NCI-H2227 (cell line): ENCODE measurements at regions not wholly inside any gene's neighbourhood (a gene's known extent, or its start where the extent isn't known, plus 50 kb on each side); places are given as distances from the start of the nearest gene placed in this dataset.

Experiments
- DNase-seq: peaks from one replicate; lab custom pipeline; 2025; ENCODE audit not compliant: unreplicated experiment; lab: John Stamatoyannopoulos, UW

DNA sequence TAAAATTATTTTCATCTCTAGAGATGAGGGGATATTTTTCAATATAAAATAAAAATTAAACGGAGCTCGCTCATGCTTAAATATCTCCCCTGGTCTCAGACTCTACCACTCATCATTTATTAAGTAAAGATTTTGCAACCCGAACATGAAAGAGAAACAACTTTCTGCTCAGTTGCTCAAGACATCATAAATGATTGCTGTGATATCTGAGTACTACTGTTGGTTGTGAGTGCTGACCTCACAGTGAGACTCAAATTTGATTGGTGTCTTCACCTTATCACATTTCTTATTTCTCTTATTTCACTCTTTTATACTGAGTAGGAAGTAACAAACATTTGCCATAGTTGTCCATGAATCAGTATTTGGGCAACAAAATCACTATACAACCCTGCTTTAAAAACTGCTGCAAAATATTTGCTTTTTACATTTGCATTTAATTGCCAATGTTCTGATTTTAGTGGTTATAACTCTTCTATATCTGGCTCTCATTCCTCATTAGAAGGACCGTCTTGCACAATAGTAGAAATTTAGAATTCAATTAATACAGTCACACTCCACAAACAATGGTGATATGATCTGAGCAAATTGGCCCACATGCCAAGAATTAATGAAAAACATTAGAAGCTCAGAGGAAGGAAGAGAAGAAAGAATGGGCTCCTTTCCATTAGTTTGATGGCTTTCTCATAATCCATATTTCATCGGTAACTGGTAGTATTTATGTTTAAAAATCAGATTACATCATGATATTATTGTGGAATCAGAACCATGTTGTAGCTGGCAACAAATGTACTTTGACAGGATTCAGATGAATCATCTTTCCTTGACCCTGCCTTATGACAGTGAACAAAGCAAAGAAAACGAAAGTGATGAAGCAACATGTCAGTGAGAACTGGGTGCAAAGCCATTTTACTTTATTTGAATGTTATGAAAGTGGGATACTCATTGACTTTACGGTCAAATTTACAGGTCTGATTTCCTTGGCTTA is 973.6 kb upstream of the TENM4 start:
- no peak for DNase-seq

DNA sequence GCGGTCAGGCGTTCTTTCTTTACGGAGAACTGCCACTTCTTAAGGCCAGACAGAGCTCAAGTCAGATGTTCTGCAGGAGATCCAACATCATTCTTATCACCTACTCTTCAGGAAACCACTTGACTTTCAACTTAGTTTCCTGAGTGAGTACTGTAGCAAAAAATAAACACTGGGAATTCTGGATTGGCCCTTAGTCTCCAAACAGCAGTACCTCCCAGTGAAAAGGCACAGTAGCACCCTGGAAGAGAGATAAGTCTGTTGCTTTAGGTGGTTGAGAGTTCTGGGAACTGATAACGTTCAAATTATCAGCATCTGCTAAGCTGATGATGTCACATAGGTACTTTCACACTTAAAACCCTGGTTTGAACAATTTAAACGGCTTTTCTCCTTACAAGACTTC is 971.8 kb upstream of the TENM4 start:
- no peak for DNase-seq

DNA sequence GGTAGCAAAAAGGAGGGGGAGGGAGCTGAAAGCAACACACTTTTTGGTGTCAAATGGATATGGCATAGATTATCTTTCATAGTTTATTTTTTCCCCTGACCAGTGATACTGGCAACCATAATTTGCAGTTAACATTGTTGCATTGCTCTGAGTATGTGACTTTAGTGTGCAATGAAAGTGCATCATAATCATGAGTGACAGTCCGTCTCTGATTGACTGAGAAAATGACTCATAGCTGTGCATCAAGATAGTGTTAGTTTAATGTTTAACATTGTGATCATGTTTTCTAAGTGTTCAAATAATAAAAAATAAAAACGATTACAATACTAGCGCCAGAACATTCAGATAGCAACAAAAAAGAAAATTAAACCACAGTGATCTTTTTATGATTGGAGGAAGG is 952.4 kb upstream of the TENM4 start:
- no peak for DNase-seq

DNA sequence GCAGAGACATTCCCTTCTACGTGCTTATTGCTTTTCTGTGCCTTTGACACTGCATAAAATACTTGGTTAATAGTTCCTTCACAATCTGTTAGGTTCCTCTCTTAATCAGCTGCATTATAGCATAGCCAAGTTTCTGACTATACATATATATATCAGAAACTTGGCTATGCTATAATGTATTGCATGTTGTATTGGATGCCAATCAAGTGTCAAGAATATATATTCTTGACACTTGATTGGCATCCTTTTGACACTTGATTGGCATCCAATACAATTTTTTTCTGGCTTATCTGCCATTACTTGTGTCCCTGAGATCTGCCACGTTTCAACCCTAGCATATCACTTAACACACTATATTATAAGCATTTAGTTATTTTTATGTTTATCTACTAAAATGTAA is 949.7 kb upstream of the TENM4 start:
- no peak for DNase-seq

DNA sequence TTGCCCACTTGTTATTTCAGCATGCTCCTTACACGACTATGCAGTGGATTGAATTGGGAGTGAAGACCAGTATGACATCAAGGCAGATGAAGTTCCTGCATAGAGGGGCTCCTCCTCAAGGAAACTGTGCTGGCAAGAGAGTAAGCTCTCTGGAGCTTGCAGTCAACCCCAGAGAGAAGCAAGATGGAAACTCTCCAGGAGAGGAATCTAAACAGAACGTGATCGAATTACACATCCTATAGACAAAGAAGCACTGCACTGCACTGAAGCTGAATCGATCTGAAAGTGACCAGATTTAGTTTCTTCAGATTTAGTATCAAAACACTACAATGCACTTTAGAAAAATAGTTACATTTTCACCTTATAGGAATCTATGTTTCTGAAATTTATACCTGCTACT is 947.7 kb upstream of the TENM4 start:
- no peak for DNase-seq

DNA sequence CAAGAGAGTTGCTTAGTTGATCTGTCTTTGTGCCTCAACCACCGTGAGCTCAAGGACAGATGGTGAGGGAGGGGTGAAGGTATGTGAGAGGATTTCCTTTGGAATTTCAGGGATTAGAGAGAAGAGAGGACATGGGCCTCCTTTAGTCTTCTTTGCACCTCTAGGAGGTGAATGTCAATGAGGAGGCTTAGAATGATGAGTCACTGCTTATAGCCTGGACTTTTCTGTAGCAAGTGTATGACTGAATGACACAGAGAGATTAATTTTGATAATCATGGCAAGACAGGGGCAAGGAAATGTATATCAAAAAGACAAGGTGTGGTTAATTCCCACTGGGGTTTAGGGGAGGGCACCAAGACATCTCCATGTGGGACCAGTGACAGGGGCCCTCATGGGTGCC is 947.3 kb upstream of the TENM4 start:
- no peak for DNase-seq

DNA sequence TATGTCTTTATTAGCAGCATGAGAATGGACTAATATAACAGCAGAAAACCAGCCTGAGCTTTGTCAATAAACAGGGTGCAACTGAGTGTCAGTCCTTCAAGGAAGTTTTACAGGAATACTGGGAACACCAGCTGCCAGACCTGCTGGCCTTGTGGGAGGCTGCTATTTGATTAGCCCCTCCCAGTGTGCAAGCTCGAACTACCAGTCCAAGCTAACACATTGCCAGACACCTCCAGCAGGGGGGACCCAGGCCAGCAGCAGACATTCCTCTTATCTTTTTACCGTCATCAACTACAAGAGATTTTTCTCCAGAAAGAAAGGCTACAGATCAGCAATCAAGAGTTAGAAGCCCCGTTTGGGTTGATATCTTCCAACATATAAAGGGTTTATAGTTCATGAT is 942.8 kb upstream of the TENM4 start:
- DNase-seq, result no peak

DNA sequence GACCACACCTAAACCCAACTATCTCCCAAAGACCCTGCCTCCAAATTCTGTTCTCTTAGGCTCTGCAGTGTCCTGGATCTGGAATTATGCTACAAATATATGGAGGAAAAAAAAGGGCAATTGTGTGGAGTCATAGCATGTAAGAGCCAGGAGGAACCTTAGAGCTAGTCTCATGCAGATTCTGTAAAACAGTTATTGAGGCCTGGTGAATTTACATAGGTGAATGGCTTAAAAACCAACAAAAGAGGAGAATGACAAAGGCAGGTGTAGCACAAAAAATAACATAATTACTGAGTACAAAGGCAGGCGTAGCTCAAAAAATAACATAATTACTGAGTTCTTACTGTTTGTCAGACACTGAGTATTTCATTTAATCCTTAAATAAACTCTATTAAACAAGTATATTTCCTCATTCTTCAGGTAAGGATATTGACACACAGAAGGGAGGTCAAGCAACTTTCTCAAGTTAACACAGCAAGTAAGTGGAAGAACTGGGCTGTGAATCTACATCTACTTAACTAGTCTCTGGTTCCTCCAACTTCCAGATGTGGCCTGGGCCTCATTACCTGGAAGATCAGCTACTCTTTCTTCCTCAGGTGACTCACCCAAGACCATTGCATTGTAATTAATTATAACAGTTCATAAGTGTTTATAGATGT is 938.9 kb upstream of the TENM4 start:
- DNase-seq, result no peak

DNA sequence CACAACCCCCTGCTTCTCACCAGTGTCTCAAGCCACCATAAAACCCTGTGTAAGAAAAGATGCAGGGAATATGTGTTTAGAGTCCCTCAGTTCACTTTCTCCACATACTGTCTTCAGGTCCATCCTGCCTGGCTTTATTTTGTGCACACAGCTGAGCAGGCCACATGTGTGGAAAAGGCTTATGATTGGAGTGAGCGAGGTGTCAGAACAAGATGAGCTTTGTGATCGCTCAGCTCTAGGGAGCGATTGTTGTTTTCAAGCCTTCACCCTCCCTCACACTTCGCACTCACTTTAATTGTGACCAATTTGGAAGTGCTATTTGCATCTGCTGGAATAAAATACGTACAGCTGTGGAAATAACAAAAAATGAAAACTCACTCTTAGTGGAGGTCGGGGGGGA is 931.1 kb upstream of the TENM4 start:
- no peak for DNase-seq

DNA sequence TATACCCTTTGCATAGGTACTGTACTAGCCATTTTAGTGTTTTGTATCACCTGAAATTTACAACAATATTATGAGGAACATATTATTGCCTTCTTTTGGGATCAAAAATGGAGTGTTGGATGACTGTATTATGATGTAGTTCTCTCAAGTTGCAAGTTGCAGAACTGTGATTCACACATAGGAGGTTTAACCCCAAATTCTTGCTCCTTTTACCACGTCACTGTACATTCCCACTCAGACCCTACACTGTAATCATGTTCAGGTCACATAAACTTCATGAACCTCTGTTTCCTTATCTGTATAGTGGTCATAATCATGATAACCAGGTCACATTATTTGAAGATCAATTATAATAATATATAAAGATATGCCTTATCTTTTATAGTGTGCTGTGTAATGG is 925.1 kb upstream of the TENM4 start:
- DNase-seq, result no peak

DNA sequence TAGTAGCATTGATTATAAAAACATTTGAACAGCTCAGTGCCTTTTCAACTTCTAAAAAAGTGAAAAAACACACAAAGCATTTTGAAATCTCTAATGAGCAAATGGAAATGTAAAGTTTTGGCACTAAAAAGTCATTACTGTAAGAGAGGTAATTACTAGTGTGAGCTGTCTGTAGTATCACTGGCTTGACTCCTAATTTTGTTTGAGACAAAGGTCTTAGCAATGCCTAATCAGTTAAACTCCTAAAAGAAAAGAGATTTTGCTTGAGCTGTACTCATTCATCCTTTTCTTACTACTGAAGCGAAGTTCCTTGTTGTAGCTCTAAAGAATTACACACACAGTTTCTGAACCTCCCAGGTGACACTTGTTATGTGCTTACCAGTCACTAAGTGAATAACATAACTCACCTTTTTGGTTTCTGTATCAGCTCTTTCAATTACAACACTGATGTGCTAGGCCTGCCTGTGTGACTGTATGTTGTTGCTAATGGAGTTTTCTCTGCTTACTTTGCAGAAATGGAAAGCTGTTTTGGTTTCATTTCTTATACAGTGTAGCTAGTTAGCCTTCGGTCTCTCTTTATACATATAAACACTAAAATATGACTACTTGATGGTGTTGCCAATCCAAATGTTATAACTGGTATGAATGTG is 924.4 kb upstream of the TENM4 start:
- DNase-seq, result no peak

DNA sequence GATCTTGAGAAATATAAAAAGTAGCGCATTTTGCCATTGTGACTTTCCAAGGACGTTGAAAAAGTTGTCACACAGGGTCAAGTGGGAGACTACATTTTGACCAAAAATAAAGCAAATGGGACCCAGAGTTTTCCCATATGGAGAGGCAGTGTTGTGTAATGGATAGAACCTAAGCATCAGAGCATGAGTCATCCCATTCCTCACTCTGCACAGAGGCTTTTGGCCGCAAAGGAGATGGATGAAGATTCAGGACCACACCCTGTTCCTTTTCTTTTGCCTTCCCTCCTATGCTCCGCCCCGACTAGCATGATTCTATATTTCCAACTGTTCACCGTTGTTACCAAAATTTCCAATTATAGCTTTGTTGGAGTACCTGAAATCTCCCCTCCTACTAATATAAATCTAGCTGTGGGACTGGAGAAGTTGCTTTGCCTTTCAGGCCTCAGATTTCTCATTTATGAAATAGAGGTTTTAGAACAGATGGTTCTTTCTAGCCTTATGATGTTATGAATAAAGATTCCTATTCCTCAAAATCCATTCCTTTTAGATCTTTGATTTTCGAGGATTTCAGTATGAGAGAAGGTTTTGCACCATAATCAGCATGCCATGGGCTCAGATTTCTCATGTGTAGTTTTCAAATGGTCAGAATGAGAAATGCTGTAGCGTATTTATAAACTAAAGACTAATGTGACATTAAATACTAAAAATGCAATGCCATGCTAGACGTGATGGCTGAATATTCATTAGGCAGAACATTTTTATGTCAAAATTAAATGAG is 921.9 kb upstream of the TENM4 start:
- no peak for DNase-seq

DNA sequence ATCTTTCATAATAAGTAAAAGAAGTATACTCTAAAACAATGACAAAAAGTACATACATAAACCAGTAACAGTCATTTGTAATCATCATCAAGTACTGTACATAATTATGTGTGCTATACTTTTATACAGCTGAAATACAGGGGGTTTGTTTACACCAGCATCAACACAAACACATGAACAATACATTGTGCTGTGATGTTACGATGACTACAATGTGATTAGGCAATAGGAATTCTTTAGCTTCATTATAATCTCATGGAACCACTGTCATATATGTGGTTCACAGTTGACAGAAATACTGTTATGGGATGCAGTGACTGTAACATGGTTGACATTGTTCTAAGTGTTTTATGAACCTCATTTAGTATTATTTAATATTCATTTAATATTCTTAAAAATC is 914.4 kb upstream of the TENM4 start:
- no peak for DNase-seq

DNA sequence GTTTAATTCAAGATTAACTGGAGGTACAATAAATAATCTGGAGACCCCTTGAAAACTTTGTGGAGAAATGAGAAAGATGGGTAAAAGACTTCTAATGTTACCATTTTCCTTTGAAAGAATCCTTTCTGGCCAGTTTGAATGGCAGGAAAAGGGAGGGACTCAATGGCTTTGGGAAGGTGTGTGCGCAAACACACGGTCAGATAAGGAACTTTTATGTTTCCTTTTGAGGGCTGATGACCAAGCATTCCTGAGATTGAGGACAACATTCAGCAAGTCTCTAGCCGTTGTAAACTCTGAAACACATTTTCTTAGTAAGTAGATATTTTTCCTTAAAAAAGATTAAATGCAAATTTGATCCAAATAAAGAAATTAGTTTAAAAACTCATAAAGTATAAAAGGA is 909.7 kb upstream of the TENM4 start:
- no peak for DNase-seq

DNA sequence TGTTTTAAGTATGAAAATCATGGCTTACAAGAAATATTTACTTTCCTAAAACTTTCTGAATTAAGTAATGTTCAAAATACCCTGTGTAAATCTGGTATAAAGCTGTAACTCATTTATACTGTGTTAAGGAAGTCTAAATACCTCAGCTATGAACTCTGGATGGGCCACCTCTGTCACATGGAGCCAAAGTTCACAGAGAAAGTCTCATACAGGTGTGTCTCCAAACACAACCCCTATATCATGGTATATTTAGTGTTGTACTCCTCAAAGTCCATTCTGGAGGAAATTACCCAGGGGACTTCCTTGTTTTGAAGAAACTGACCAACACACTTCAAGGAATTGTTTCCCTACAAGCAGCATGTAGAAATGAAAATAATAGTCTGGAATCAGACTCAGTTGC is 909.2 kb upstream of the TENM4 start:
- DNase-seq, result no peak

DNA sequence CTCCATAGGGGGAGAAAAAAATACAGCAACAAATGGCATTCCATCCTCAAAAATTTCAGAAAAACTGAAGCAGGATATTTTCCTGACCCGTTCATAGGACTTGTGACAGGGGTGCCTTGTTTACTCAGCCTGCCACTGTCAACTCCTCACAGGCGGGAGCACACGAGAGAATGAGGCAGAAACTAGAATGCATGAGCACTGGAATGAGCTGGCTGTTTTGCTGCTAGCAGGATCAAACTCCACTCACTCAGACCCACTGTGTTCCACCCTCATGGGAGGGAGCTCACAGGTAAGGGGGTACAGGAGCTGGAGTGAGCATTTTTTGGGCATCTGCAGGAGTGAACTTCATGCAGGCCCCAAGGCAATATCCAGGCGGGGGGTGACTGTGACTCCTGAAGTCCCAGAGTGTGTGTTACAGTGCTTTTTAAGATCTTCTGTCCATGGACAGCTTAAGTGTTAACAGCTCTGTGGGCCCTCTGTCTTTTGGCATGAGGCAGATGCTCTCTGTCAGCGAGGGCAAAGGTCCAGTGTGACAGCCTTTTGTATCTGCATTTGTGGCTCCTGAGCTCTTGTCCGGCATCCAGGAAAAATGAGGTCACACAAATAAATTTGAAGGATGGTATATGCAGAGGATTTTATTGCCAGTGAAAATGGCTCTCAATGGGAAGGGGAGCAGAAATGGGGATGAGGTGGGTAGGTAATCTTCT is 905.7 kb upstream of the TENM4 start:
- no peak for DNase-seq

DNA sequence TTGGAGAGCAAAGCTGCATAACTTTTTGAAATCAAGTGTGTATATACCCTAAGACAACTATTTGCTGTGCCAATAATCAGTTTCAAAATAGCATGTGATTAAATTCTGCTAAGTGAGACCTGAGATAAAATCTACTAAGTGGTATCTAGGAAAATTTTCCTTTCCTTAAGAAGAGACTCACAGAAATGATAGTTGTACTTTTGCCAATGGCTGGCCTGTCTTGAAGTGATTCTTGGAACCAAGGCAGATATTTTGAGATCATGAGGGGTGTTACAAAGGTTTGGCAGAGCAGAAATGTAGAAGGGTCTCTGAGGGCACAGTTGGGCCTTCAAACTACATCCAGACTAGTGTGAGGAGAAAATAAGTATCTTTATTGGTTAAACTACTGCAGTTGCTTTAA is 902.6 kb upstream of the TENM4 start:
- DNase-seq, result no peak

DNA sequence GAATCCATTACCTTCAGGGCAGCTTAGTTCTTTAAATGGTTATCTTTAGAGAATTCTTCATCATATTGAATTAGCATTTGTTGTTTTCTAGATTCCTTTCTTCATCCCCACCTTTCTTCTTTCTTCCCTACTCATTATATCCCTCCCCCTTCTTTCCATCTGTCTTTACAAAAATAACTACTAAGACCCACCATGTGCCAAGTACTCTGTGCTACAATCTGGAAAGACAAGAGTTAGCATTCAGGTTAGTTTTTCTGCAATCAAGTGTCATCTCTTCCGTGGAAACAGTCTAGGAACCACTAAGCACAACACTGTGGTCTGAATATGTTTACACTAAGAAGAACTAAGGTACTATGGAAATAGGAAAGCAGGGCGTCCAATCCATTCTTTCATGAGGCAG is 897.4 kb upstream of the TENM4 start:
- DNase-seq, result no peak

DNA sequence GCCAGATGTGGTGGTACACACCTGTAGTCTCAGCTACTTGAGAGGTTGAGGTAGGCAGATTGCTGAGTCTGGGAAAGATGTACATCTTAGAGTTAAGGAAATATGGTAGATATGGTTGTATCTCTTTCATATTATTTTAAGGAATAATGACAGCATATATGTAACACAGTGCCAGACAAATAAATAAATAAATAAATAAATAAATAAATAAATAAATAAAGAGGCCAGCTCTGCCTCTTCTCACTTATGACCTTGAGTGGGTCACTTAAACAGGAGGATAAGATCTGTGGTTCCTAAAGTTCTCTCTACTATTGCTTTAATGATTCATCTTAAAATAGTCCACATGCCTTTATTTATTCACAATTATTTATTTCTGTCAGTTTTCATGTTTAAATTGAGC is 890.9 kb upstream of the TENM4 start:
- no peak for DNase-seq

DNA sequence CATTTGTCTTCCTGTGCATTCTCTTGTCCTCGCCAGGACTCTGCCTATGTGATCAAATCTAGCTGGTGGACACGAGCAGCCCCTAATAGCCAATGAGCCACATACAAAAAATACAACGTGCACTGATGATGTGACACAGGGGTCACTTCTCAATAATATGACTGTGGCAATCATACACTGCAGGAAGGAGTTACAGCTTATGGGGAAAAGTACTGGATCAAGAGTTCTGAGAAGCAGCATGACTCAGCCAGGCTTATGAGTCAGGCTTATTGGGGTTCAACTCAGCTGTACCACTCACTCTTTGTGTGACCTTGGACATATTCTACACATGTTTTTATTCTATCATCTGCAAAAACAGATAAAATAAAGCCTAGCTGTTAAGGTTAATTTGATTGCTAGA is 889.4 kb upstream of the TENM4 start:
- DNase-seq, result no peak

DNA sequence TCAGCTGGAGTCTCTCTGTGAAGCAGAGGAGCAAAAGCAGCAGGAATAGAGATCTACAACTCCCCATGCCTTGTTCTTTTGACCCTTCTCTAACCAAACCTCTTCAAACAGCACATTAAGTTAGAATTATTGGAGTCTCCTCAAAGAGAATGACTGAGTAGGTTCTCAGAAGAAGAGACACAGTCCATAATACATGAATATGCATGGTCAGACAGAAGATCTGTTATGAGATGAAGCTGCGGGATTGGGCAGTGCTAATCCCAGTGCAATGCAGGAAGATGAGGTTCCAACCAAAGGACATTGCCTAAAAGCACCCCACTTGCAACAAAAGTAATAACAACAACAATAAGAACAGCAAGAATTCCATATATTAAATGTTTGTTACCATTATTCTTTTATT is 887.9 kb upstream of the TENM4 start:
- no peak for DNase-seq
